ENCODE measurements at regions not wholly inside any gene's neighbourhood (a gene's known extent, or its start where the extent isn't known, plus 50 kb on each side); places are given as distances from the start of the nearest gene placed in this dataset.

GRCh38 chr13:57438072-57438471 lies 193.5 kb upstream of the PCDH17 start:
- no peak for DNase-seq (ENCODE audit: low read depth)

GRCh38 chr13:57443494-57443893 lies 188.1 kb upstream of the PCDH17 start:
- no peak for DNase-seq (ENCODE audit: low read depth)

- no peak for DNase-seq (ENCODE audit: low read depth)
These were observed 181.2 kb upstream of the PCDH17 start for GRCh38 chr13:57450356-57450755.

- DNase-seq (ENCODE audit: low read depth): no peak
These were observed 179.3 kb upstream of the PCDH17 start for GRCh38 chr13:57452228-57452627.

GRCh38 chr13:57470491-57470890 lies 161.1 kb upstream of the PCDH17 start:
- DNase-seq (ENCODE audit: low read depth): no peak

- no peak for DNase-seq (ENCODE audit: low read depth)
These were observed 140.2 kb upstream of the PCDH17 start for GRCh38 chr13:57491318-57491717.

GRCh38 chr13:57507752-57508463 lies 123.6 kb upstream of the PCDH17 start:
- no peak for DNase-seq (ENCODE audit: low read depth)

- DNase-seq (ENCODE audit: low read depth): no peak
These were observed 119.9 kb upstream of the PCDH17 start for GRCh38 chr13:57511603-57512002.

GRCh38 chr13:57527114-57527735 lies 104.3 kb upstream of the PCDH17 start:
- DNase-seq (ENCODE audit: low read depth): peak; percentile 73

GRCh38 chr13:57531256-57531655 lies 100.3 kb upstream of the PCDH17 start:
- no peak for DNase-seq (ENCODE audit: low read depth)

- no peak for DNase-seq (ENCODE audit: low read depth)
These were observed 84.6 kb upstream of the PCDH17 start for GRCh38 chr13:57546942-57547341.

- no peak for DNase-seq (ENCODE audit: low read depth)
These were observed 79.1 kb upstream of the PCDH17 start for GRCh38 chr13:57552437-57552836.

- DNase-seq (ENCODE audit: low read depth): no peak
These were observed 77.6 kb upstream of the PCDH17 start for GRCh38 chr13:57553932-57554331.

- peak; percentile 34 for DNase-seq (ENCODE audit: low read depth)
These were observed 73.5 kb upstream of the PCDH17 start for GRCh38 chr13:57558051-57558467.

GRCh38 chr13:57568865-57569264 lies 62.7 kb upstream of the PCDH17 start:
- no peak for DNase-seq (ENCODE audit: low read depth)

GRCh38 chr13:57569986-57570385 lies 61.6 kb upstream of the PCDH17 start:
- DNase-seq (ENCODE audit: low read depth): peak; percentile 63
